GM12878 (cell line): ENCODE measurements at regions not wholly inside any gene's neighbourhood (a gene's known extent, or its start where the extent isn't known, plus 50 kb on each side); places are given as distances from the start of the nearest gene placed in this dataset.

Experiments used
- ATAC-seq: fragments of 200-7000 bp; cut with Tn5 transposase; 3 replicates; pipeline ENCODE4 v1.9.1; 2020; ENCODE audit warnings: mild to moderate bottlenecking, moderate library complexity
- BruUV-seq: library from RNA; stranded (reverse); fragments of 400-500 nt; replicated peaks from 2 replicates; lab custom pipeline; 2021; lab: Mats Ljungman, UMichigan
- CTCF ChIA-PET: fragments of 300-600 bp; sonication (Branson Sonifier 250); formaldehyde crosslinking; extraction: SDS; loops from one replicate; lab custom pipeline; 2021; ENCODE audit warnings: inconsistent platforms; lab: Yijun Ruan, JAX
- POLR2A ChIA-PET: fragments of 350-600 bp; formaldehyde crosslinking; extraction: SDS; loops from one replicate; lab custom pipeline; 2021; ENCODE audit warnings: inconsistent platforms; lab: Charles Lee
- RAD21 ChIA-PET: fragments of 300-600 bp; sonication (Branson Sonifier 250); formaldehyde crosslinking; loops from one replicate; lab custom pipeline; 2023; ENCODE audit warnings: antibody characterized with exemption; ENCODE audit not compliant: unreplicated experiment; lab: Charles Lee
- SMC1A ChIA-PET: fragments of 300-600 bp; sonication (Branson Sonifier 250); formaldehyde crosslinking; loops from one replicate; lab custom pipeline; 2023; ENCODE audit not compliant: unreplicated experiment, uncharacterized antibody; lab: Charles Lee
- DNase-seq: peaks from one replicate; pipeline ENCODE4 v3.0.0-alpha.2; 2011; ENCODE audit warnings: low read depth, low spot score
- FAIRE-seq: peaks from 3 replicates; lab custom pipeline; 2011; peaks lifted over from hg19 to GRCh38; lab: Jason Lieb, UNC
- H2AFZ ChIP-seq: 2 replicates; pipeline ENCODE4 v1.6.0; 2011; ENCODE audit warnings: low read depth, low read length, control low read depth; ENCODE audit not compliant: control insufficient read depth
- H3K27ac ChIP-seq: 2 replicates; pipeline ENCODE4 v1.5.1; 2011; ENCODE audit warnings: control low read depth; ENCODE audit not compliant: control insufficient read depth, insufficient read depth
- H3K27me3 ChIP-seq, 2 experiments: replicated peaks in 1 of 2; 2 replicates each; pipeline versions ENCODE4 v1.6.0 to v1.6.1; 2011; ENCODE audit warnings: low read length in 1 of 2; ENCODE audit not compliant: control insufficient read depth in 2 of 2, insufficient read depth in 2 of 2
- H3K36me3 ChIP-seq, 2 experiments: 2 replicates each; pipeline ENCODE4 v1.5.1; 2011; ENCODE audit warnings: low read length in 1 of 2; ENCODE audit not compliant: control insufficient read depth in 2 of 2, insufficient read depth in 2 of 2
- H3K4me1 ChIP-seq: 2 replicates; pipeline ENCODE4 v1.6.1; 2011; ENCODE audit warnings: mild to moderate bottlenecking, low read length, moderate library complexity, mixed read lengths; ENCODE audit not compliant: control insufficient read depth, insufficient read depth
- H3K4me2 ChIP-seq: 2 replicates; pipeline ENCODE4 v1.6.0; 2011; ENCODE audit warnings: control low read depth; ENCODE audit not compliant: control insufficient read depth, insufficient read depth
- H3K4me3 ChIP-seq: fragments of 200-600 bp; sonication (generic); 2 replicates; pipeline ENCODE4 v1.5.1; 2016
- H3K79me2 ChIP-seq: 2 replicates; pipeline ENCODE4 v1.6.0; 2011; ENCODE audit warnings: low read length; ENCODE audit not compliant: control insufficient read depth, insufficient read depth
- H3K9ac ChIP-seq: 2 replicates; pipeline ENCODE4 v1.8.0; 2011; ENCODE audit warnings: low read length, control low read depth, mixed read lengths; ENCODE audit not compliant: control insufficient read depth, insufficient read depth
- H3K9me3 ChIP-seq: replicated peaks from 3 replicates; pipeline ENCODE4 v1.5.1; 2011; ENCODE audit warnings: mild to moderate bottlenecking, low read length; ENCODE audit not compliant: control insufficient read depth, insufficient read depth
- H4K20me1 ChIP-seq: 2 replicates; pipeline ENCODE4 v1.6.0; 2011; ENCODE audit not compliant: control insufficient read depth, insufficient read depth
- BCL3 ChIP-seq: IDR thresholded peaks from 2 replicates; pipeline ENCODE4 v1.6.1; 2011; ENCODE audit warnings: borderline replicate concordance, low read depth, mild to moderate bottlenecking, moderate library complexity, low read length; ENCODE audit not compliant: insufficient read depth, poor library complexity, severe bottlenecking
- CUX1 ChIP-seq: IDR thresholded peaks from 2 replicates; pipeline ENCODE4 v1.6.1; 2012; ENCODE audit warnings: improper control_type of control experiment, low read depth, low read length; ENCODE audit not compliant: insufficient replicate concordance
- HSF1 ChIP-seq: fragments of 150-350 bp; IDR thresholded peaks from 2 replicates; pipeline ENCODE4 v1.6.1; 2014; ENCODE audit warnings: mild to moderate bottlenecking, low read depth, low read length
- PAX5 ChIP-seq: IDR thresholded peaks from 2 replicates; pipeline ENCODE4 v1.6.1; 2011; ENCODE audit warnings: low read depth, low read length, borderline replicate concordance
- RB1 ChIP-seq: fragments of 450-650 bp; formaldehyde crosslinking; IDR thresholded peaks from 2 replicates; pipeline ENCODE4 v1.6.1; 2017; ENCODE audit warnings: mild to moderate bottlenecking, borderline replicate concordance
- WGBS: methylation state at CpG from one replicate; pipeline ENCODE4 v1.1.6; 2016; ENCODE audit warnings: low lambda C conversion rate; ENCODE audit not compliant: insufficient replicate concordance, insufficient coverage; ENCODE audit errors: missing lambda C conversion rate; 5-methylcytosine and 5-hydroxymethylcytosine counted together
- in situ Hi-C: fragments of 300-500 bp; cut with MboI; formaldehyde crosslinking; loops from 9 replicates; pipeline ENCODE4 v1.14.3; 2018; ENCODE audit warnings: mixed read lengths
- intact Hi-C: fragments of 100-400 bp; cut with micrococcal nuclease; formaldehyde crosslinking; loops from one replicate; pipeline ENCODE4 v1.14.2; 2022; ENCODE audit not compliant: unreplicated experiment

- intact Hi-C loops (no loop called here), in situ Hi-C loops (no loop called here)
- ChIA-PET CTCF (interaction anchor here (0.6 kb wide), 2 partner anchors 14 to 327 kb away, joined by 3 to 4 read pairs; no protein-coding TSS in a partner anchor), SMC1A (no interaction called here), RAD21 (no interaction called here), POLR2A (no interaction called here)
- BruUV-seq, result no TSS peak
- FAIRE-seq (no peak), DNase-seq (no peak), ATAC-seq (no peak)
- Histone ChIP-seq H2AFZ (no peak overlapping the region), H3K9ac (no peak overlapping the region), H3K4me1 (peaks cover 4% of the 10 kb centered on the region), H3K9me3 (no peaks in the 10 kb centered on the region), H4K20me1 (no peaks in the 10 kb centered on the region), H3K4me2 (no peak overlapping the region), H3K36me3 (no peaks in the 10 kb centered on the region), H3K27ac (no peak overlapping the region), H3K27me3 (peaks cover 0 to 4% of the 10 kb centered on the region in 2 experiments; a peak in 1 of 4 replicates), H3K4me3 (no peak overlapping the region), H3K79me2 (no peaks in the 10 kb centered on the region)
- TF ChIP-seq RB1 (no peak), BCL3 (peak; percentile 77), CUX1 (no peak), PAX5 (no peak), HSF1 (no peak)
- WGBS, result 34% methylated on average over 17 of the region's 17 CpGs
These were observed 104.5 kb upstream of the MED13L start for GRCh38 chr12:116381744-116382685.
